NCI-H2029 treated with DMSO at 0.1 percent for 48 hours (cell line): ENCODE measurements at regions not wholly inside any gene's neighbourhood (a gene's known extent, or its start where the extent isn't known, plus 50 kb on each side); places are given as distances from the start of the nearest gene placed in this dataset.

ENCODE experiments used
- DNase-seq: peaks from one replicate; lab custom pipeline; 2025; lab: John Stamatoyannopoulos, UW

- no peak for DNase-seq
These were observed 84.2 kb upstream of the MAPK4 start for GRCh38 chr18:50475538-50476193.

- no peak for DNase-seq
These were observed 67.8 kb upstream of the MAPK4 start for GRCh38 chr18:50492097-50492496.

- no peak for DNase-seq
These were observed 65.3 kb upstream of the MAPK4 start for GRCh38 chr18:50494569-50494968.

- DNase-seq = no peak
These were observed 53.5 kb upstream of the MAPK4 start for GRCh38 chr18:50506362-50506761.

GRCh38 chr18:50507120-50507590 is 52.7 kb upstream of the MAPK4 start:
- DNase-seq = no peak

GRCh38 chr18:50508228-50508627 is 51.7 kb upstream of the MAPK4 start:
- no peak for DNase-seq

GRCh38 chr18:50509012-50509411 is 50.9 kb upstream of the MAPK4 start:
- DNase-seq = no peak
